Kasumi-1 (cell line): ENCODE measurements at regions not wholly inside any gene's neighbourhood (a gene's known extent, or its start where the extent isn't known, plus 50 kb on each side); places are given as distances from the start of the nearest gene placed in this dataset.

Experiments used
- DNase-seq, 2 experiments: peaks; one replicate each; lab custom pipeline; 2025; lab: John Stamatoyannopoulos, UW

- DNase-seq, result no peak
These were observed 109.5 kb downstream of the FOXD1 start for GRCh38 chr5:73339051-73339575.

- no peak for DNase-seq
These were observed 110.1 kb downstream of the FOXD1 start for GRCh38 chr5:73338256-73339050.

- DNase-seq, result no peak
These were observed 110.9 kb downstream of the FOXD1 start for GRCh38 chr5:73337586-73338255.

- no peak for DNase-seq
These were observed 112.2 kb downstream of the FOXD1 start for GRCh38 chr5:73336366-73336765.

GRCh38 chr5:73333944-73334703 is 114.5 kb downstream of the FOXD1 start:
- no peak for DNase-seq

GRCh38 chr5:73330613-73331012 is 118.0 kb downstream of the FOXD1 start:
- DNase-seq, result no peak

GRCh38 chr5:73328640-73329039 is 119.9 kb downstream of the FOXD1 start:
- DNase-seq, result peak; percentile 2 to 3

GRCh38 chr5:73327908-73328455 is 120.6 kb downstream of the FOXD1 start:
- no peak for DNase-seq

- DNase-seq, result no peak
These were observed 123.0 kb downstream of the FOXD1 start for GRCh38 chr5:73325546-73325945.

GRCh38 chr5:73323466-73323865 is 125.1 kb downstream of the FOXD1 start:
- no peak for DNase-seq

GRCh38 chr5:73322437-73323076 is 126.0 kb downstream of the FOXD1 start:
- no peak for DNase-seq

GRCh38 chr5:73321757-73322436 is 126.7 kb downstream of the FOXD1 start:
- no peak for DNase-seq

GRCh38 chr5:73319036-73319435 is 129.5 kb downstream of the FOXD1 start:
- DNase-seq, result no peak

- no peak for DNase-seq
These were observed 130.3 kb downstream of the FOXD1 start for GRCh38 chr5:73318308-73318719.

- DNase-seq, result no peak
These were observed 131.1 kb downstream of the FOXD1 start for GRCh38 chr5:73317523-73317922.

- no peak for DNase-seq
These were observed 134.0 kb downstream of the FOXD1 start for GRCh38 chr5:73314395-73315257.

GRCh38 chr5:73312872-73313510 is 135.6 kb downstream of the FOXD1 start:
- no peak for DNase-seq

GRCh38 chr5:73312146-73312871 is 136.3 kb downstream of the FOXD1 start:
- DNase-seq, result peak; percentile 51
